Activated CD4-positive, alpha-beta T cell treated with anti-CD3 and anti-CD28 coated beads for 48 hours (primary cell): ENCODE measurements at regions not wholly inside any gene's neighbourhood (a gene's known extent, or its start where the extent isn't known, plus 50 kb on each side); places are given as distances from the start of the nearest gene placed in this dataset.
"Not testable (repeated sequence)": the region's sequence is repeated elsewhere in the genome, so short reads cannot be mapped to it uniquely, and the experiment has no call there.

Experiments used
- DNase-seq: peaks from one replicate; pipeline ENCODE4 v3.0.0-alpha.2; 2020

GRCh38 chr13:63551731-63552130, 2136.1 kb upstream of the PCDH20 start:
- no peak for DNase-seq

GRCh38 chr13:63546524-63546923, 2130.9 kb upstream of the PCDH20 start:
- no peak for DNase-seq

- DNase-seq = no peak
Measured at GRCh38 chr13:63542770-63543169, 2127.1 kb upstream of the PCDH20 start.

GRCh38 chr13:63541336-63541735, 2125.7 kb upstream of the PCDH20 start:
- no peak for DNase-seq

- DNase-seq = no peak
Measured at GRCh38 chr13:63540061-63540460, 2124.4 kb upstream of the PCDH20 start.

- no peak for DNase-seq
Measured at GRCh38 chr13:63517371-63517770, 2101.7 kb upstream of the PCDH20 start.

- no peak for DNase-seq
Measured at GRCh38 chr13:63516124-63516523, 2100.5 kb upstream of the PCDH20 start.

GRCh38 chr13:63514886-63515285, 2099.2 kb upstream of the PCDH20 start:
- no peak for DNase-seq

- no peak for DNase-seq
Measured at GRCh38 chr13:63512095-63512494, 2096.4 kb upstream of the PCDH20 start.

GRCh38 chr13:63501702-63502101, 2086.1 kb upstream of the PCDH20 start:
- no peak for DNase-seq

- no peak for DNase-seq
Measured at GRCh38 chr13:63497601-63498000, 2082.0 kb upstream of the PCDH20 start.

- no peak for DNase-seq
Measured at GRCh38 chr13:63492604-63493003, 2077.0 kb upstream of the PCDH20 start.

- no peak for DNase-seq
Measured at GRCh38 chr13:63490149-63490548, 2074.5 kb upstream of the PCDH20 start.

- no peak for DNase-seq
Measured at GRCh38 chr13:63481334-63481733, 2065.7 kb upstream of the PCDH20 start.

GRCh38 chr13:63472711-63473110, 2057.1 kb upstream of the PCDH20 start:
- no peak for DNase-seq

- no peak for DNase-seq
Measured at GRCh38 chr13:63463782-63464610, 2048.3 kb upstream of the PCDH20 start.

- no peak for DNase-seq
Measured at GRCh38 chr13:63460462-63461090, 2044.9 kb upstream of the PCDH20 start.

- DNase-seq = no peak
Measured at GRCh38 chr13:63457186-63457585, 2041.5 kb upstream of the PCDH20 start.

- no peak for DNase-seq
Measured at GRCh38 chr13:63455938-63456337, 2040.3 kb upstream of the PCDH20 start.

GRCh38 chr13:63449550-63449949, 2033.9 kb upstream of the PCDH20 start:
- no peak for DNase-seq

- no peak for DNase-seq
Measured at GRCh38 chr13:63448692-63449091, 2033.0 kb upstream of the PCDH20 start.

- DNase-seq = no peak
Measured at GRCh38 chr13:63446329-63446728, 2030.7 kb upstream of the PCDH20 start.

- not testable (repeated sequence) for DNase-seq
Measured at GRCh38 chr13:63444225-63444624, 2028.6 kb upstream of the PCDH20 start.

- no peak for DNase-seq
Measured at GRCh38 chr13:63438951-63439350, 2023.3 kb upstream of the PCDH20 start.

GRCh38 chr13:63436325-63436668, 2020.6 kb upstream of the PCDH20 start:
- DNase-seq = no peak
